ENCODE measurements at regions not wholly inside any gene's neighbourhood (a gene's known extent, or its start where the extent isn't known, plus 50 kb on each side); places are given as distances from the start of the nearest gene placed in this dataset.
"Not testable (repeated sequence)": the region's sequence is repeated elsewhere in the genome, so short reads cannot be mapped to it uniquely, and the experiment has no call there.

- TF ChIP-seq POLR2A (IDR thresholded peaks at IDR 0.05; ENCODE audit: extremely low read depth, insufficient read length), result no peak
- TF ChIP-seq MAX (IDR thresholded peaks at IDR 0.05; ENCODE audit: low read depth, low read length), result no peak
- no peak for TF ChIP-seq MYC (IDR thresholded peaks at IDR 0.05; ENCODE audit: low read depth, low read length)
- TF ChIP-seq CTCF (IDR thresholded peaks at IDR 0.05; ENCODE audit: low read depth, low read length), result no peak
- no peak for DNase-seq (ENCODE audit: low read depth)
- H3K4me3 ChIP-seq (ENCODE audit: low read depth, low read length), result no peak overlapping the region
Measured at GRCh38 chr18:37844209-37844970, 278.8 kb upstream of the CELF4 start.

- TF ChIP-seq MAX (IDR thresholded peaks at IDR 0.05; ENCODE audit: low read depth, low read length) (no peak), CTCF (IDR thresholded peaks at IDR 0.05; ENCODE audit: low read depth, low read length) (no peak), POLR2A (IDR thresholded peaks at IDR 0.05; ENCODE audit: extremely low read depth, insufficient read length) (no peak), MYC (IDR thresholded peaks at IDR 0.05; ENCODE audit: low read depth, low read length) (no peak)
- H3K4me3 ChIP-seq (ENCODE audit: low read depth, low read length), result no peak overlapping the region
- DNase-seq (ENCODE audit: low read depth), result no peak
Measured at GRCh38 chr18:37838083-37838482, 272.5 kb upstream of the CELF4 start.

GRCh38 chr18:37836071-37836970 lies 270.7 kb upstream of the CELF4 start:
- H3K4me3 ChIP-seq (ENCODE audit: low read depth, low read length), result no peak overlapping the region
- DNase-seq (ENCODE audit: low read depth), result no peak
- TF ChIP-seq POLR2A (IDR thresholded peaks at IDR 0.05; ENCODE audit: extremely low read depth, insufficient read length), result no peak
- no peak for TF ChIP-seq CTCF (IDR thresholded peaks at IDR 0.05; ENCODE audit: low read depth, low read length)
- TF ChIP-seq MYC (IDR thresholded peaks at IDR 0.05; ENCODE audit: low read depth, low read length), result no peak
- no peak for TF ChIP-seq MAX (IDR thresholded peaks at IDR 0.05; ENCODE audit: low read depth, low read length)

GRCh38 chr18:37832010-37832695 lies 266.6 kb upstream of the CELF4 start:
- not testable (repeated sequence) for H3K4me3 ChIP-seq (ENCODE audit: low read depth, low read length); DNase-seq (ENCODE audit: low read depth)

- DNase-seq (ENCODE audit: low read depth), result no peak
- H3K4me3 ChIP-seq (ENCODE audit: low read depth, low read length), result no peak overlapping the region
- no peak for TF ChIP-seq MAX (IDR thresholded peaks at IDR 0.05; ENCODE audit: low read depth, low read length)
- no peak for TF ChIP-seq POLR2A (IDR thresholded peaks at IDR 0.05; ENCODE audit: extremely low read depth, insufficient read length)
- TF ChIP-seq MYC (IDR thresholded peaks at IDR 0.05; ENCODE audit: low read depth, low read length), result no peak
- no peak for TF ChIP-seq CTCF (IDR thresholded peaks at IDR 0.05; ENCODE audit: low read depth, low read length)
Measured at GRCh38 chr18:37812961-37813360, 247.4 kb upstream of the CELF4 start.
